GM19351 (cell line): ENCODE measurements at regions not wholly inside any gene's neighbourhood (a gene's known extent, or its start where the extent isn't known, plus 50 kb on each side); places are given as distances from the start of the nearest gene placed in this dataset.
"Not testable (repeated sequence)": the region's sequence is repeated elsewhere in the genome, so short reads cannot be mapped to it uniquely, and the experiment has no call there.

Experiments
- ATAC-seq: cut with Tn5 transposase; IDR thresholded peaks from one replicate; pipeline ENCODE4 v1.9.1; 2021; ENCODE audit warnings: mild to moderate bottlenecking, moderate library complexity; ENCODE audit not compliant: unreplicated experiment

DNA sequence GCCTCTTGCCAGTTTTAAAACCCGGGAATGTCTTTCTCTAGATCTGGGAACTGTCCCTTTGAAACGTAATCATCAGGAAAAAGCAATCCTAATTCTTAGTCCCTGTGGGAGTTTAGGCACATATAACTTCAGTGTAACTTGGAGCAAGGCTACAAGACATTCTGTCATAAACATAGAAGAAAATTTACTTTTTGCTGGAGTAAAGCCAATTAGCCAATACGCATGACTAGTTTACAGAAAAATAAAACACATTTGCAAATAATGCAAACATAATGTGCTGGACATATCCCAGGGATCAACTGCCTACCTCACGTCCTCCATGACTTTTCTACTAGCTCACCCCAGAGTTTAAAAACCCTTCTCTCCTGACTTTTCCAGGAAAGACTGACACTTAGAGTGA is 970.6 kb downstream of the MRPL39 start:
- no peak for ATAC-seq

DNA sequence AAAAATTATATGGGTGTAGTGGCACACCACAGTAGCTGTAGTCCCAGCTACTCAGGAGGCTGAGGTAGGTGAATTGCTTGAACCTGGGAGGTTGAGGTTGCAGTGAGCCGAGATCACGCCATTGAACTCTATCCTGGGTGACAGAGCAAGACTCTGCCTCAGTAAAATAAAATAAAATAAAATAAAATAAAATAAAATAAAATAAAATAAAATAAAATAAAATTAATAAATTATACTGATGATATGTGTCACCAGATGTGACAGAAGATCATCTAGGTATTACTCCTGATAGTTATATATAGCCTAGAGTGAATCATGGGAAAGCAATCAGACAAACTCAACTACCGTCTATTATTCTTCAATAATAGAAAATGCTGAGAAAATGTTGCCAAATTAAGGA is 972.5 kb downstream of the MRPL39 start:
- no peak for ATAC-seq

DNA sequence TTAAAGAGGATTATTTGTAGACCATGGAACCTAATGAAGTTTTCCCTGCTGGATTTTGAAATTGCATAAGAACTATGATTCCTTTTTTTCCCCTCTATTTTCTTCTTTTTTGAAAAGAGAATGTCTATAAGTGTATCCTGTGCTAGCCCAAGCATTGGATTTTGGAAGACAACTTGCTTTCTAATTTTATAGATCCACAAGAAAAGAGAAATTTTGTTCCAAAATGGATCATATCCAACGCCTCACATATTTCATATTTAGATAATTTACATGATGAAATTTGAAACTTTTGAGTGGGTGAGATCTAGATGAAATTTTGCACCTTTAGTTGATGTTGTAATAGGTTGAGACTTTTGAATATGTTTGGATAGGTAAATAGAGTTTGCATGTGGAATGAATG is 978.7 kb downstream of the MRPL39 start:
- ATAC-seq, result no peak

DNA sequence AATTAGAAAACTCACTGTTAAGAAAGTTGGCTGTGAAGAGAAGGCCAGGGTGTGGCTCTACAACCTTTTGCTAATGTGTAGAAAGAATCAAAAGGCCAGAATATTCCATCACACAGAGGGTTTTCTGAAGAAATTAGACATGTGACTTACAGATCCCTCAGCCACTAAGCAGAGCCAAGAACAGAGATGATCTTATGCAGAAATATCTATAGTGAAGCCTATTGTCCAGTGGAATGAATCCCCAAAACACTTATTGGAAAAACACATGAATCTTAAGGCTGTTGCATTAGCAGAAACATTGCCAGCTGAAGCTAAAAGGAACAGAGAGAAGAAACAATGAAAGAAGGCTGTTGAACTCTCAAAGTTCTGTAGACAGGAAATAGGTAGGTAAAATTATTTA is 979.2 kb downstream of the MRPL39 start:
- ATAC-seq, result no peak

DNA sequence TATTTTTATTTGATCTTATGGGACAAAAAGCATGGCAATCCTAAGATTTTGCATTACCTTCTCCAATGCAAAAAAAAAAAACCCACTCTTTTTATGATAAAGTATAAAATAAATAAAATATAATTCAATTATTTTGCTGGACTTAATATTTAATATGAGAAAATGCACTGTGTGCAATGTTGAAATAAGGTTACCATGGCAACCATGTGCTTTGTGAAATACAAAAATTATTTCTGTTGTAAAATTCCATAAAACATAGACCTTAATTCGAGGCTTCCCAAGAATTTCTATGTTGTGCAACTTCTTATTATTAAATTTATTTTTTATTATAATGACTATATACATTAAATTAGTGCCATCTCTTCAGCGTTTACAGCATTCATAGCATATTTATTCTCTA is 989.5 kb downstream of the MRPL39 start:
- ATAC-seq, result no peak

DNA sequence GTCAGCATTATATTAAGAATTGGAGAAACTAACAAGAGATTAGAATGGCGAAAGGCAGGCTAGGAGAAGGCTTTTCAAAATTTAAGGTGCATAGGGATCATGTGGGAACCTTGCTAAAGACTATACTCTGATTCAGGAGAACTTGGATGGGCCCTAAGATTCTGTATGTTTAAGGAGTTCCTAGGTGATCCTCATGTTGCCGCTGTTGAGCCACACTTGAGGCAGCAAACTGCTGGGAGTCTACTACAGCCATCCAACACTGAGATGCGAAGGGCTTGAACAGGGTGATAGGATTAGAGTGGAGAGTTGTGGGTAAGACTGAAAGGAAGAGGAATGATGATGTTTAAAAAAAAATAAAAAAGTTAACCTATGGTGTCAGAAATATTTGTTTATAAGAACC is 1013.2 kb downstream of the MRPL39 start:
- ATAC-seq, result no peak

DNA sequence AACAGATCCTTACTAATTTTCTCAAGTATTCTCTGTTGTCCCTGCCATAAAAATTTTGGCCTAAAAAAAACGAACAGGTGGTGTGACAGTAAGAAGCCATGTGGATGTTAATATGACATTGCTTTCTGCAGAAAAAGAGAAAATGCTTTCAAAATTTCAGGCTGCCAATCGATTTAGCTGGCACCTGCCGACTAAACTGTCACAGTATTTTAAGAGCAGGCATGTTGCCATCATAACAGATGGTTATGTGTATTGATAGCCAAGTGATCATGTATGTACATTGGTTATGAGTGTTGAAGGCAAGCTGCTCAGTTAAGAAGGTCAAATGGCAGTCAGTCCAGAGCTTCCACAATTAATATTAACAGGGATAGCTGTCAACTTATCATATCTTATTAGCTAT is 1017.0 kb downstream of the MRPL39 start:
- ATAC-seq, result no peak

DNA sequence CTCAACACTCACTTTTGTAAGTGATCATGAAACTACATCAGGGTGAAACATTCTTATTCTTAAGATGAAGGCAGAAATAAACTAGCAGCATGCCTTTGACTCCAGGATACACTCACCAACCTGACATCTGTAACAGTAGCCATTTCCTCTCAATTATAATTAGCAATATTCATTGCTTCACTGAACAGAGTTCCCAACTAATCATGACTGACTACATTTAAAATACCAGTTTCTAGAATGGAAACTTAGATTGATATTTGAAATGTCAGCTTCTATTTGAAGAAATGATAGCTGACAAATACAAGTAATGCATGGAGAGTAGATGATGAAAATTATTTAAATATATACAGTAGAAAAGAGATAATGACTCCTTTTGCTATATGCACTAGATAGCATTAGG is 1023.8 kb downstream of the MRPL39 start:
- no peak for ATAC-seq

DNA sequence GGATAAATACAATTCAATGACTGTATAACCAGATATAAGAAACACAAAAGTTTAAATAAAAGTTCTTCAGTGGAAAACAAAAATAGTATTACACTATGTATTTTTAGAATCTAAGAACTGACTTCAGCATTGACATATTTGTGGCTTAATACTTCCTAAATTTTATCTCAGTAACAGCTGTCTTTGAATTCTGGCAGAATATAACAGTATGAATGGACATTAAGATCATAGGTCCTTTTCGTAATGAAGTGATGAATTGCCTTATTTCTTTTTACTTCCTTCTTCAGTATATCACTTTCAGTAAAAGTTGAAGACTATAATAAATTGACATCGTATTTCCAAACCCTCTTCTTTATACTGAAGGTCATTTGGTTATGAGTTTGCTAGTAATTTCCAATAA is 1030.0 kb downstream of the MRPL39 start:
- ATAC-seq, result no peak

DNA sequence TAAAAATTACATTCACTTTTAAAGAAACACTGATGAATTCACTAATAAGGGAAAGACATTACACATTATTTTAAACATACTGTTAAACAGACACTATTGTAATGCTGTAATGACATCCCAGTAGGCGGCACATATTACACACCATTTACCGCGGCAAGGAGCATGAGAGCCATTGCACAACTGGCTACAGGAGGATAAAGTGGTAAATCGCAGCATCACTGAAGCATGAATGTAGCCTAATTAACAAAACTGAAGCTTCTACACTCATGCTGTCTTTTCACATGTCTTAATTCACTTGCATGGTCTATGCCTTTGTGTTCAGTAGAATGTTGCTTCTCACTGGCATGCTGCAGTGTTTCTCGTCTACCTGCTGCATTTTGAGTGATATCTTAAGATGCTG is 1046.0 kb downstream of the MRPL39 start:
- ATAC-seq, result no peak

DNA sequence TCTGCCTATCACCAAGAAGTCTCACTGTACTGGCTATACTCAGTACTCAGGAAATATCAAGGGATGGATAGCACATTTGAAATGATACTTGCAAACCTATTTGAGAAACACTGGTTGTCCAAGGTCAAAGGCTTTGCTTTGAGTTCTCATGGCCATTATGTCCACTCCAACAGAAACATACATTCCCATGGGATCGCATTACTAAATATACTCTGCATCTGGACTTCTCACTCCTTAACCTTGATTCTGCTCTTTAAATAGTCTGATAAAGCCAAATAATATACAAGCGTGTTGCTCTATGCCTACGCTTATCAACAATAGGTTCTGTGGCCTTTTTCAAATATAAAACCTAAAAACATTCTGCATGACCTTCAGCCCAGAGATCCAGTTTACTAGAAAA is 1054.8 kb downstream of the MRPL39 start:
- ATAC-seq, result no peak

DNA sequence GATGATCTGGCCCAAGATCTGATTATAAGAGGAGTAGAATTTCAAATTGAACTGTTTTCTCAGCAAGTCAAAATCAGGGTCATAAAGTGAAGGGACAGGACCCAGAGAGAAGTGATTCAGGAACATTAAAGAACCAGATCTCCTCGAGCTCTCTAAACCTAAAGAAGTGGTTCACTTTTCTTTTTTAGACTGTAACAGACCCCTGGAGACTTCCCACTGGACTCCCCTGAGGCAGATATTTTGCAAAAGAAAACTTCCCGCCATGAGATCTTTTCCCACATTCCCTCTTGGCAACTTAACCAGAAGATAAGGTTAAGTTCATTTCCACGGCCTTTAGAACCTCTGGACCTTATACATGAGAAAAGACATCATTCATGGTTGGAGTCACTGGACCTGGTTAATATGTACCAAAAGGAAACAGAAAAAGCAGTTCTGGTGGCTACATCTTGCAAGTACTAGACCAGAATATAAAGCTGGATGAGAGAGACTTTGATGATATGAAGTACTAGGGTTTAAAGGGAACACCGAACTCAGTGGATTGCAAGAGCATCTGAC is 1061.4 kb downstream of the MRPL39 start:
- no peak for ATAC-seq

DNA sequence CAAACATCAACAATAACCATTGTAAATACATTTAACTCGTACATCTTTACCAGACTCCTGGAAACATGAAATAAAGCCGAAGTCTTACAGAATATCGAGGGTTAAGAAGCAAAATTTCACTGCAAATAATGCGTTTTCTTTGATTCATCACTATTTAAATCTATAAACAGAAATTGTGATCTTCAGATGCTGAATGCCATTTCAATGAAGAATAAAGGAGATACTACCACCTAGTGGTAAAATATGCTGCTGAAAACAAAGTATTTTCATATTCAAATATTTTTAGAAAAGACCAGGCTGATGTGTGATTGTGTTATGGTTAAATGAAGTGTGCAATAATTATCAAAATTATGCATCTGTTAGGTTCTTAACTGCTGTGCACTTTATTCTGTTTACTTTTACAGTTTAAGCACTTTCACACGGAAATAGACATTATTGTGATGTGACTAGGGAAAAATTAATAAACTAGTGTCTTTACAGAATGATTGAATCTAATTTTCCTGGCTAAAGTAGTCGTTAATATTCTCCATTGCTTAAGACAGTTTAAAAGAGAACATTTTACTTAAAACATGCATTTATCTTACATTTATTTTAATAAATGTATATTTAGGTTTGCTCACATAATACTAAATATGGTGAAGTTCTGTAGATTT is 1093.1 kb downstream of the MRPL39 start:
- ATAC-seq, result no peak

DNA sequence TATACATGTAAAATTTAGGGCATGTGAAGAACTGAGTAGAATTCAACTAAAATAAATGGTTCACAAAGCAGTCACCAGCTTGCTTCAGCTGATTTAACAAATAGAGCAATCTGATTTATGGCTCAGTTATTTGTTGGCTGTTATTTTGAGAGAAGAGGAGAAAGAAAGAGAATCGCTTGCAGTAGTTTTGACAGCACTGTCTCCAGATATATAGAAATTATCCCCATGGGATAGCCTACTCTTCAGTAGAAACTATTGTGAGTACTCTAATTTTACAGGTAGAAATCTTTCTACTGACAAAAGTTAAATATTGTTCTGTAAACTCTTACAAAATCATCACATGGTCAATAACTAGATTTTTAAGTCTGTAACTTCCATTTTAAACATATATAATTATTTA is 1098.2 kb downstream of the MRPL39 start:
- ATAC-seq, result no peak

DNA sequence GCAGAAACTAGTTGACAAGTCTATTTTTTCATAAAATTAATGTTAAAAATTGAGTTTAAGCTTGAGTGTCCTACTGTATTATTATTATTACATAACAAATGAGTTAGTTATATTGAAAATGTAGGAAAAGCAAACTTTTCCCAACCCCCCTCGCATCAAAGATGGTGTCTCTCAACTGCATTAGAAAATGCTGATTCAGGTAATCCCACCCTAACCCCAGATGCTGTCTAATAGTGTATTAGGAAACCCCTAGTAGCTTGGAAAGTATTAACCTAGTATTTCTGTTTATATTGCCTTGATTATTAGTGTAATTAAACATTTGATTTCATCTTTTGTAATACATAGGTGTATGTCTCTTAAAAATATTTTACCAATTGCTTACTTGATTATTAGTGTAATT is 1120.3 kb downstream of the MRPL39 start:
- no peak for ATAC-seq

DNA sequence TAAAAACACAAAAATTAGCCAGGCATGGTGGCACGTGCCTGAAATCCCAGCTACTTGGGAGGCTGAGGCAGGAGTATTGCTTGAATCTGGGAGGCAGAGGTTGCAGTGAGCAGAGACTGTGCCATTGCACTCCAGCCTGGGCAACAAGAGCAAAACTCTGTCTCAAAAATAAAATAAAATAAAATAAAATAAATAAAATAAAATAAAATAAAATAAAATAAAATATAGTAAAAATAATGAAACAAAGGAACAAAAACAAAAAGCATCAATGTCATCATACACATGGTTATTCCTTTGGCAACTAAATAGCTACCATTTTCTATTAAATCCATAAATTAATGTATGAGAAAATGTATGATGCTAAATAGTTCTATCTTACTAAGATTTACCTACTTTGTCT is 1123.9 kb downstream of the MRPL39 start:
- ATAC-seq, result not testable (repeated sequence)

DNA sequence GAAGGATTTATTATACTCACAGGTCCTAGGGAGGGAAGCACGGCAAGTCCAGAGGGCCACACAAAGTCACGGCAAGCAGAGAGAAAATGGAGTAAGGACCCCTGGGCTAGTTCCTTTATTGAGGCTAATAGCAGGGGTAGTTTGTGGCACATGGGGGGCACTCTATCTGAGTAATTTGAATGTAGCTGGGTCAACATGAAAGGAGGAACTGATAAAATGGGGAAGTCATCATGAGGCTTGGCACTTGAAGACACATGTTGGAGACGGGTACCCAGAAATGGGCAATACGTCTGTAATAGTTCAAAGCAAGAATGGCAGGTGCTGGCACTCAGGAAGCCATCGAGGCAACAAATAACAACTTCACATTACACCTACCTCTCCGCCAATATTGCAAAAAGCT is 1136.4 kb downstream of the MRPL39 start:
- no peak for ATAC-seq

DNA sequence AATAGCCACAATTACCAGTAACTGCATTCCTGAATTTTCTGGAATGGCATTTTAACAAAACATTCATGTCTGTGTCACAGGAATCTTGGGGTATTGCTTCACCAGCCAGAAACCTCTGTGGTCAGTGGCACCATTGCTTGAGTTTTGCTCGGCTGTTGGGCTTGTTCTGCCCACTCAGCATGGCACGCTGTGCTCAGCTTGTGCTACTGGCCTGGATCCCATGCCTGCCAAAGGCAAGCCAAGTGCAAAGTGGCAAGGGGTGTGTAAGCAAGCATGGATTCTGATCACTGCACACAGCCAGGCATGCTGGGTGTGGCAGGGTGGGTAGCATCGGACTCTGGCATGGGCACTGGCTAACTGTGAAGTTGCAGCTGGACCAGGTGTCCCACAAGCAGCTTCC is 1150.9 kb downstream of the MRPL39 start:
- ATAC-seq, result no peak

DNA sequence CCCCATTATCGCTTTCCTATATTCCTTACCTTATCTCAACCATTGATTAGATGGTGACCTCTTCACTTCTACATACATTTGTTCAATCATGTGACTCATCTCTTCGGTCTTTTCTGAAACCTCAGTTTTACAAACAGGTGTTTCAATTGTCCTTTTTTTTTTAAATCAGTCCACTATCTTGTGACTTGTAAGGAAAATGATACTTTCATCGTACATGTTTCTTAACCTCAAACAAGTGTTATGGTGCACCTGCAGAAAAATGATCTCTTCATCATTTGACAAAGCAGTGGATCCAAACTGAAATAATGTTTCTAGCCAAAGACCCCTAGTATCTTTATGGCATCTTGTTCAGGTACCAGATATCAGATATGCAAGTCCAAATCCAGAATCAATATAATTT is 1157.2 kb downstream of the MRPL39 start:
- ATAC-seq, result no peak

DNA sequence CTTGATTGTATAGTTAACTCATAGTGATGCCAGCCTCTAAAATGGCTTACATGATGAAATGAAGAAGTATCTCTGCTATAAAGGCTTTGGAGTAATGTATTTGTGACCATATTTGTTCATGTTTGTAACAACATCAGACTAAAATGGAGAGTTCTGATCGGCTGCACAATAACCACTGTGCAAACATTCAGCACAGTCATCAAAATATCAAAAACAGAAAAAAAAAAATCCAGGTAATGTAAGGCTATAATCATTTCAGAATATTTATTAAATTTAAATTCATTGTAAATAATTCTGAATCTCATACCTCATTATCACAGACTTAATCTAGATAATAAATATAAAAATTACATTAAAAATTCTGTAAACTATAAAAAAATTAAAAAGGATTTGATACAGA is 1161.8 kb downstream of the MRPL39 start:
- no peak for ATAC-seq

DNA sequence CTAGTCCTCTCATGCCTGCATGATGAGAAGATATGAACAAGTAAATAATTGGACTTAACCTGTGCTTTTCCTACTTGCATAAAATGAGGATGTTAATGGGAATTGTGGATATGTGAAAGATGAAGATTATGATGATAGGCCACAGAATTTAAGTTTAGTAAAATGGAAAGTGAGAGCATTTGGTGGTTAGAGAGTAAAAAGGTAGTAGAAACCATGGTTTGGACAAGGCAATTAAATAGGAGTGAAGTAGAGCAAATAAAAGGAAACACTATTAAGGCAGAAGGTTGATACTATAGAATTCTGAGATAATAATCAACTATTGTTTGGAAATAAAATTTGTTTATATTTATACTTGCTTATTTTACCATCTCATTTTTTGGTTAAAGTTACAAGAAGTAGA is 1162.5 kb downstream of the MRPL39 start:
- ATAC-seq, result no peak

DNA sequence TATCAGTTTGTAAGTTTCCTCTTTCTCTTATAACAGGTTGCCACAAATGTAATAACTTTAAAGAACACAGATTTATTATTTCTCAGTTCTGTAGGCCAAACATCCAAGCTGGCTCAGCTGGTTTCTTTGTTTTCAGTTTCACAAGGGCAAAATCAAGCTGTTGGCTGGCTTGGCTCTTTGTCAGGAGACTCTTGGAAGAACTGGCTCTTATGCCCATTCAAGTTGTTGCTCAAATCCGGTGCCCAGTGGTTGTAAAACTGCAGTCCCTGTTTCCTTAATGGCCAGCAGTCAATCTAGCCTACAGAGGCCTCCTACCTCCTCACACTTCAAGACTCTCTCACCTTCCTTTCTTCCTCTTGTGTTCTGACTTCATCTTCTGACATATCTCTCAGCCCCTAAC is 1171.0 kb downstream of the MRPL39 start:
- ATAC-seq, result no peak

DNA sequence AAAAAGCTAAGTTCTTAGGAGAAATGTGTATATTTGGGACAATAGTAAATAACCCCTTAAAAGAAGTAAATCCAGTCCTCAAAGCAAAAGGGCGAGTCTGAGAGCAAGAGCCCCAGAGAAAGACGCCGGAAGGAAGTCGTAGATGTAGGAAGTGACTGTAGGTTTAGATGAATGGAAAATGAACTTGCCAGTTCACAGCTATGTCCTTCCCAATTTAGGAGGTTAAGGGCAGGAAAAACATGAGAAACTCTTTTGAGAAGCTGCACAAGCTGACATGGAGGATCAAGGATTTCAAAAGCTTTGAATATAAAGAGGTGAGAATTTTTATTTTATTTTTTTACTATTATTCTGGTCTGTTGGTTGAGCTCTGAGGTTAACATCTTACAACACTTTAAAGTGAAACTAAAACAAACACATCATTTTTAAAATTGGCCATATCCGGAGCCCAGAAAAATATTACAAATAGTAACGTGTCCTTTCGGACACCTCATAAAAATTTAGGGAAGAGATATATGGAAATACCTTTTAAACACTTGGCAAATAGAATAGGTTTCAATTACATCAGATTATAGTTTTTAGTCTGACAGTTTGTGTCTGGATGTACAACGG is 1178.6 kb downstream of the MRPL39 start:
- ATAC-seq, result no peak
